Gastroesophageal sphincter (tissue), 4 donors: ENCODE measurements at regions not wholly inside any gene's neighbourhood (a gene's known extent, or its start where the extent isn't known, plus 50 kb on each side); places are given as distances from the start of the nearest gene placed in this dataset.
"Not testable (repeated sequence)": the region's sequence is repeated elsewhere in the genome, so short reads cannot be mapped to it uniquely, and the experiment has no call there.

ENCODE experiments used
- ATAC-seq: fragments of 150-250 bp; one replicate; pipeline ENCODE4 v1.9.1; 2016; ENCODE audit warnings: mild to moderate bottlenecking, moderate library complexity
- H3K27ac ChIP-seq, 4 donors: fragments of 200-600 bp; sonication (generic) in 3 of 4; 1 replicate in 3 of 4; 2 replicates in 1 of 4; pipeline ENCODE4 v1.5.1; 2016 to 2019
- H3K27me3 ChIP-seq: fragments of 200-600 bp; sonication (generic); one replicate; pipeline ENCODE4 v1.5.1; 2019
- H3K36me3 ChIP-seq, 2 donors: fragments of 200-600 bp; sonication (generic); one replicate each; pipeline ENCODE4 v1.5.1; 2019; ENCODE audit warnings: control low read depth in 1 of 2
- H3K4me1 ChIP-seq, 3 donors: fragments of 200-600 bp; sonication (generic); 1 replicate in 2 of 3; 2 replicates in 1 of 3; pipeline ENCODE4 v1.5.1; 2016 to 2019; ENCODE audit warnings: control low read depth in 2 of 3
- H3K4me3 ChIP-seq, 2 donors: fragments of 200-600 bp; sonication (generic); one replicate each; pipeline ENCODE4 v1.5.1; 2019; ENCODE audit warnings: mild to moderate bottlenecking in 1 of 2, moderate library complexity in 1 of 2
- H3K9me3 ChIP-seq, 3 donors: fragments of 200-600 bp; sonication (generic); one replicate each; pipeline ENCODE4 v1.5.1; 2017 to 2019; ENCODE audit warnings: control low read depth in 2 of 3
- EP300 ChIP-seq: sonication (generic); formaldehyde crosslinking; IDR thresholded peaks from one replicate; pipeline ENCODE4 v1.6.1; 2017; ENCODE audit warnings: antibody characterized with exemption, mild to moderate bottlenecking
- POLR2A ChIP-seq, 2 donors: fragments of 450-650 bp; IDR thresholded peaks; one replicate each; pipeline ENCODE4 v1.6.1; 2017; ENCODE audit warnings: antibody characterized with exemption in 2 of 2, mild to moderate bottlenecking in 2 of 2, moderate library complexity in 1 of 2
- POLR2AphosphoS5 ChIP-seq: sonication (generic); formaldehyde crosslinking; IDR thresholded peaks from one replicate; pipeline ENCODE4 v1.6.1; 2017; ENCODE audit warnings: antibody characterized with exemption
- WGBS, 2 donors: methylation state at CpG; one replicate each; pipeline ENCODE4 v1.1.5; 2018; ENCODE audit warnings: low coverage in 1 of 2; 5-methylcytosine and 5-hydroxymethylcytosine counted together
- TF ChIP-seq, protein P1 (sequence below), 4 experiments: fragments of 200-600 bp in 2 of 4; fragments of 450-650 bp in 2 of 4; sonication (generic) in 1 of 4; IDR thresholded peaks; one replicate each; pipeline ENCODE4 v1.5.1; 2017 to 2019; ENCODE audit warnings: antibody characterized with exemption in 4 of 4, mild to moderate bottlenecking in 2 of 4, moderate library complexity in 2 of 4

DNA sequence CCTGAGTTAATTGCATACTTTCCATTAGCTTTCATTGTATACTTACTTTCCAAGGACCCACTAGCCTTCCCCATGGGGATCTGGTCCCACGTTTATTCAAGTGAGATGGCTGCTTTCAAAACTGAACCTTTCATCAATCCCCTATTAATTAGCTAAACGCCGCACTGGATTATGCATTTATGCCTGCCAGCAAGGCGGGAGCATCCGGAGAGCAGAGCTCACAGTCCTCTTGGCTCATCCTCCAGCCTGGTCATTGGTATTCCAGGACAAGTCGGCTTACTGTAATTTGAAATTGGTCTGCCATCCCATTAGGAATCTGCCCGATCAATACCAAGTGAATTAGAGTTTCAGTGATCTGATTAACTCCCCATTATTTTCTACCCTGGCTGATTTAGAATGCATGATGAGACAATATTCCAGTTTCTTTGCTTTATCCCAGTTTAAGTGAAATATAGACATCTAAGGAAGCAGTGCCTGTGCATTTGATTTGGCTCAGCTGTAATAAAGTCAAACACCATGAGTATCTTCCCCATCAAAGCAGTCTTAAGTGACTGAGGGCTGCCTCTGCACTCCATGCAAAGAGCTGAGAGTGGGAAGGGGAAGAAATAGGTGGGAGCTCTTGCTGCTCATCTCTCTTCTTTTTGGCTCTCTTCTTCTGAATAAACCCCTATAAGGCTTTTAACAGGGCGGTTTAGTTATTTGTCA lies 411.4 kb downstream of the GPAT3 start:
- TF ChIP-seq, protein P1, sequence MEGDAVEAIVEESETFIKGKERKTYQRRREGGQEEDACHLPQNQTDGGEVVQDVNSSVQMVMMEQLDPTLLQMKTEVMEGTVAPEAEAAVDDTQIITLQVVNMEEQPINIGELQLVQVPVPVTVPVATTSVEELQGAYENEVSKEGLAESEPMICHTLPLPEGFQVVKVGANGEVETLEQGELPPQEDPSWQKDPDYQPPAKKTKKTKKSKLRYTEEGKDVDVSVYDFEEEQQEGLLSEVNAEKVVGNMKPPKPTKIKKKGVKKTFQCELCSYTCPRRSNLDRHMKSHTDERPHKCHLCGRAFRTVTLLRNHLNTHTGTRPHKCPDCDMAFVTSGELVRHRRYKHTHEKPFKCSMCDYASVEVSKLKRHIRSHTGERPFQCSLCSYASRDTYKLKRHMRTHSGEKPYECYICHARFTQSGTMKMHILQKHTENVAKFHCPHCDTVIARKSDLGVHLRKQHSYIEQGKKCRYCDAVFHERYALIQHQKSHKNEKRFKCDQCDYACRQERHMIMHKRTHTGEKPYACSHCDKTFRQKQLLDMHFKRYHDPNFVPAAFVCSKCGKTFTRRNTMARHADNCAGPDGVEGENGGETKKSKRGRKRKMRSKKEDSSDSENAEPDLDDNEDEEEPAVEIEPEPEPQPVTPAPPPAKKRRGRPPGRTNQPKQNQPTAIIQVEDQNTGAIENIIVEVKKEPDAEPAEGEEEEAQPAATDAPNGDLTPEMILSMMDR (IDR thresholded peaks at IDR 0.05) = no peak
- TF ChIP-seq POLR2A (IDR thresholded peaks at IDR 0.05) (no peak), POLR2AphosphoS5 (no peak), EP300 (no peak)
- no peak for ATAC-seq
- Histone ChIP-seq H3K4me3 (no peak overlapping the region), H3K9me3 (no peaks in the 10 kb centered on the region), H3K27me3 (no peaks in the 10 kb centered on the region), H3K27ac (peak overlapping the region; percentile 32 to 66 (median 50)), H3K36me3 (no peaks in the 10 kb centered on the region), H3K4me1 (peaks cover 0 to 24% (median 4%) of the 10 kb centered on the region in 3 donors)
- 37 to 79% methylated on average over 5 to 8 of the region's 8 CpGs for WGBS, 2 donors

DNA sequence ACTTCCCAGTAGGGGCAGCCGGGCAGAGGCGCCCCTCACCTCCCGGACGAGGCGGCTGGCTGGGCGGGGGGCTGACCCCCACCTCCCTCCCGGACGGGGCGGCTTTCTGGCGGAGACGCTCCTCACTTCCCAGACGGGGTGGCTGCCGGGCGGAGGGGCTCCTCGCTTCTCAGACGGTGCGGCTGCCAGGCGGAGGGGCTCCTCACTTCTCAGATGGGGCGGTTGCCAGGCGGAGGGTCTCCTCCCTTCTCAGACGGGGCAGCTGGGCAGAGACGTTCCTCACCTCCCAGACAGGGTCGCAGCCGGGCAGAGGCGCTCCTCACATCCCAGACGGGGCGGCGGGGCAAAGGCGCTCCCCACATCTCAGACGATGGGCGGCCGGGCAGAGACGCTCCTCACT lies 407.8 kb downstream of the GPAT3 start:
- WGBS, 2 donors = no CpG with 5 or more reads among the region's 33 CpGs
- not testable (repeated sequence) for ATAC-seq, H3K9me3 ChIP-seq, H3K36me3 ChIP-seq, H3K27me3 ChIP-seq, H3K27ac ChIP-seq, H3K4me3 ChIP-seq
- peaks cover 0 to 24% (median 4%) of the 10 kb centered on the region in 3 donors for H3K4me1 ChIP-seq

DNA sequence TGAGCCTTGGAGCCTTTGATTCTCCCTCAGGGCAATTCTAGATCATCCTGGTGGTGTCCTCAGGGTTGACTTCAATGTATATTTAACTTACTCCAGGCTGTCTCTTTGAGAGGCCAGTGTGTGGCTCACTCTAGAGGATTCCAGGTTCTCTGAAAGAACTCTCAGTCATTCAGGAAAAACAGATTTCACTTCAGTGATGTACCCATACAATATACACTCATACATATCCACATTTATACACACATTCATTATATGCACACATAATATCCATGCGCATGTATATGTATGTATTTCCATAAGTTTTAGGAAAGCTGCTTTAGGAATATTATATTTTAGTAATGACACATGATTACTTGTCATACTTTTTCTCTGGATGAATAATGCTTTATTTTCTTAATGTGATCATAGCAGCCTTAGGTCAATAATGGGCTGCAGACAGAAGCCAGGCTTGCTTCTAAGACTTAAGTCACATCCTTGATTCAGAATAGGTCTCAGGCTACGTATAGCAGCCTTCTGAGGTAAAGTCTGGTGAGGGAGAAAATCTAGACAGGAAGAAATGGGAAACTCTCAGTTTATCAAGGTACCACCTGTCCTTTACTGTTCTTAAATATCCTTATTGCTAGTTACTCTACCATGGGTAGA lies 397.0 kb downstream of the GPAT3 start:
- no peak for ATAC-seq
- H3K9me3 ChIP-seq = no peaks in the 10 kb centered on the region
- no peaks in the 10 kb centered on the region for H3K4me1 ChIP-seq
- WGBS, 2 donors = 92 to 93% methylated on average over 2 of the region's 2 CpGs
- H3K4me3 ChIP-seq = no peak overlapping the region
- no peaks in the 10 kb centered on the region for H3K27me3 ChIP-seq
- TF ChIP-seq POLR2AphosphoS5 (no peak), POLR2A (IDR thresholded peaks at IDR 0.05) (no peak), EP300 (no peak)
- TF ChIP-seq, protein P1 (IDR thresholded peaks at IDR 0.05) = no peak
- no peak overlapping the region for H3K27ac ChIP-seq
- no peaks in the 10 kb centered on the region for H3K36me3 ChIP-seq

DNA sequence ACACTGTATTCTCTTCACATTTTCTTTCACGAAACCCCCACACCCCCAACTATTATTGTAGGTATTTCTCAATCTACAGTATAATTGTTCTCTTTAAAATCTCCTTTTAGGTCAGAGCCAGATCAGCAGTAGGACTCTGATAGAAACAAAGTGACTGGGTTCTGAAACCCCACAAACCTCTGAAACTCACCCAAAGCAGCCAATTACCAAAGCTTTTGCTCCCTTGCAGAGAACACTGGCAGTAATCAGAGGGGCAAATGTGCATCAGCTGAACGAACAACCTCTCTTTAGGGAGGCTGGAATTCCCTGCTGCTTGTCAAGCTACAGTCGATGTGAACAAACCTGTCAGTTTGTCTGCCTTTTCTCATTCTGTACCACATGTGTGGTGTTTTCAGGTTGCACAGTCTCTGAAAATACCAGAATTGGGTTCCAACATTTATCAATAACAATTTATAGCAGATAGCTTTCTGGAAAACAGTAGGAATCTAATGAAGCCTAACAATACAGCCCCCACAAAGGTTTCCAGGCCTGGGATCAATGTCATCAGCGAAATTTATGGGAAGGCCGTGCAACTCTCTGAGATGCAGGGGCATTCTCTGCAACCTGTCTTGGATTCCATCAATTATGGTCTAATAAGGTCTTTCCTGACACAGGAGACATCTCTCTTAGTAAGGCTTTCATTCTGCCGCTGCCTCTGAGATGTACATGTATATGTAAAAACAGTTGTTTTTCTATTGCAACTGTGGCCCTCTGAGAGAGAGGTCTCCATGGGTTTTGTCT lies 395.9 kb downstream of the GPAT3 start:
- no peaks in the 10 kb centered on the region for H3K36me3 ChIP-seq
- 83 to 93% methylated on average over 2 to 6 of the region's 6 CpGs for WGBS, 2 donors
- no peaks in the 10 kb centered on the region for H3K4me1 ChIP-seq
- H3K9me3 ChIP-seq = no peaks in the 10 kb centered on the region
- TF ChIP-seq EP300 (no peak), POLR2A (IDR thresholded peaks at IDR 0.05) (no peak), POLR2AphosphoS5 (no peak)
- TF ChIP-seq, protein P1 (IDR thresholded peaks at IDR 0.05) = no peak
- no peaks in the 10 kb centered on the region for H3K27me3 ChIP-seq
- ATAC-seq = no peak
- H3K27ac ChIP-seq = no peak overlapping the region
- H3K4me3 ChIP-seq = no peak overlapping the region

DNA sequence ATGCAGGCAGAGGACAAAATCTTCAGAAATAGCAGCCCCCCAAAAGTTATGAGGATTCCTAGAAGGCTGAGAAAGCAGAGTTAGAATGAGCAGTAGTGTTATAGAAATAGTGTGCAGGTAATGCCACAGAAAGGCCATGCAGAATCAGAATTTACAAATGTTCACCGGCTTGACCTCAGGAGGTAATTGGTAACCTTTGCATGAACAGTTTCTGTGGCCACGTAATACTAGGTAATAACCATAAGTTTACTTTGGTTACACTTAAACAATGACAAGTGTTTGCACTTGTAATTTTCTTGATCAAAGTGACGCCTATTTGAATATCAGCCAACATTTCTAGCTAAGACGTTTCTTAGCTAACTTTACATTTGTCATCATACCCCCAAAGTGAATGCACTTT lies 393.6 kb downstream of the GPAT3 start:
- Histone ChIP-seq H3K9me3 (no peaks in the 10 kb centered on the region), H3K4me1 (no peaks in the 10 kb centered on the region), H3K27me3 (no peaks in the 10 kb centered on the region), H3K27ac (no peak overlapping the region), H3K4me3 (no peak overlapping the region), H3K36me3 (no peaks in the 10 kb centered on the region)
- 55 to 85% methylated on average over 4 of the region's 4 CpGs for WGBS, 2 donors
- ATAC-seq = no peak
- TF ChIP-seq POLR2AphosphoS5 (no peak), EP300 (no peak), POLR2A (IDR thresholded peaks at IDR 0.05) (no peak)
- TF ChIP-seq, protein P1 (IDR thresholded peaks at IDR 0.05) = no peak
